Naive thymus-derived CD8-positive, alpha-beta T cell (primary cell): ENCODE measurements at regions not wholly inside any gene's neighbourhood (a gene's known extent, or its start where the extent isn't known, plus 50 kb on each side); places are given as distances from the start of the nearest gene placed in this dataset.
"Not testable (repeated sequence)": the region's sequence is repeated elsewhere in the genome, so short reads cannot be mapped to it uniquely, and the experiment has no call there.

Experiments used
- ATAC-seq, 2 donors: fragments of 150-1000 bp; cut with Tn5 transposase in 1 of 2; sonication (Bioruptor Pico), chemical (Tn5 transposase) in 1 of 2; 1 replicate in 1 of 2; 2 replicates in 1 of 2; pipeline ENCODE4 v1.10.0; 2021; ENCODE audit warnings: mild to moderate bottlenecking in 2 of 2, moderate library complexity in 2 of 2
- POLR2A ChIA-PET: fragments of 350-600 bp; sonication (Branson Sonifier 250); formaldehyde crosslinking; loops from one replicate; lab custom pipeline; 2021; ENCODE audit warnings: antibody characterized with exemption; lab: Charles Lee
- DNase-seq, 10 donors: peaks; one replicate each; pipeline versions ENCODE4 v3.0.0 to v3.0.0-alpha.2; 2020 to 2022
- H3K27ac Mint-ChIP-seq, 10 donors: one replicate each; pipeline ENCODE4 v1.8.0; 2020 to 2022; ENCODE audit warnings: mild to moderate bottlenecking in 10 of 10, mixed read lengths in 10 of 10, moderate library complexity in 4 of 10, inconsistent platforms in 1 of 10
- H3K27me3 Mint-ChIP-seq, 5 donors: one replicate each; pipeline ENCODE4 v1.8.0; 2021 to 2022; ENCODE audit warnings: mixed read lengths in 5 of 5
- H3K36me3 Mint-ChIP-seq, 3 donors: one replicate each; pipeline ENCODE4 v1.8.0; 2020 to 2022; ENCODE audit warnings: mixed read lengths in 3 of 3, mild to moderate bottlenecking in 2 of 3, inconsistent platforms in 1 of 3
- H3K4me1 Mint-ChIP-seq, 4 donors: one replicate each; pipeline ENCODE4 v1.8.0; 2021 to 2022; ENCODE audit warnings: mixed read lengths in 4 of 4
- H3K4me3 Mint-ChIP-seq, 10 donors: one replicate each; pipeline ENCODE4 v1.8.0; 2020 to 2022; ENCODE audit warnings: mild to moderate bottlenecking in 10 of 10, mixed read lengths in 10 of 10, moderate library complexity in 6 of 10, inconsistent platforms in 1 of 10
- H3K9me3 Mint-ChIP-seq, 9 donors: one replicate each; pipeline ENCODE4 v1.8.0; 2020 to 2022; ENCODE audit warnings: mixed read lengths in 9 of 9, mild to moderate bottlenecking in 3 of 9, inconsistent platforms in 1 of 9, moderate library complexity in 1 of 9

- H3K27ac Mint-ChIP-seq, H3K36me3 Mint-ChIP-seq, DNase-seq, H3K27me3 Mint-ChIP-seq, ATAC-seq, H3K4me1 Mint-ChIP-seq, H3K9me3 Mint-ChIP-seq, POLR2A ChIA-PET, H3K4me3 Mint-ChIP-seq: not testable (repeated sequence)
These were observed 302.1 kb downstream of the PCDH11X start for GRCh38 chrX:92081250-92081649.

- H3K4me1 Mint-ChIP-seq, ATAC-seq, H3K36me3 Mint-ChIP-seq, H3K9me3 Mint-ChIP-seq, POLR2A ChIA-PET, DNase-seq, H3K27me3 Mint-ChIP-seq, H3K4me3 Mint-ChIP-seq, H3K27ac Mint-ChIP-seq: not testable (repeated sequence)
These were observed 311.6 kb downstream of the PCDH11X start for GRCh38 chrX:92090756-92091155.

GRCh38 chrX:92098136-92098535 lies 319.0 kb downstream of the PCDH11X start:
- H3K27ac Mint-ChIP-seq, H3K27me3 Mint-ChIP-seq, H3K4me1 Mint-ChIP-seq, H3K36me3 Mint-ChIP-seq, ATAC-seq, POLR2A ChIA-PET, DNase-seq, H3K4me3 Mint-ChIP-seq: not testable (repeated sequence)
- H3K9me3 Mint-ChIP-seq, result peaks cover 0 to 11% (median 0%) of the 10 kb centered on the region in 9 donors

- DNase-seq, H3K4me1 Mint-ChIP-seq, H3K27me3 Mint-ChIP-seq, H3K27ac Mint-ChIP-seq, H3K4me3 Mint-ChIP-seq, POLR2A ChIA-PET, ATAC-seq, H3K36me3 Mint-ChIP-seq: not testable (repeated sequence)
- peaks cover 0 to 30% (median 3%) of the 10 kb centered on the region in 9 donors for H3K9me3 Mint-ChIP-seq
These were observed 320.9 kb downstream of the PCDH11X start for GRCh38 chrX:92100095-92100494.

- H3K9me3 Mint-ChIP-seq, result peaks cover 0 to 30% (median 3%) of the 10 kb centered on the region in 9 donors
- H3K4me1 Mint-ChIP-seq, H3K27ac Mint-ChIP-seq, DNase-seq, ATAC-seq, H3K4me3 Mint-ChIP-seq, H3K27me3 Mint-ChIP-seq, POLR2A ChIA-PET, H3K36me3 Mint-ChIP-seq: not testable (repeated sequence)
These were observed 326.5 kb downstream of the PCDH11X start for GRCh38 chrX:92105693-92106092.

GRCh38 chrX:92106671-92107070 lies 327.5 kb downstream of the PCDH11X start:
- DNase-seq, POLR2A ChIA-PET, H3K27ac Mint-ChIP-seq, H3K4me3 Mint-ChIP-seq, H3K27me3 Mint-ChIP-seq, ATAC-seq, H3K4me1 Mint-ChIP-seq, H3K36me3 Mint-ChIP-seq: not testable (repeated sequence)
- H3K9me3 Mint-ChIP-seq, result peaks cover 0 to 30% (median 3%) of the 10 kb centered on the region in 9 donors

- POLR2A ChIA-PET, H3K27ac Mint-ChIP-seq, H3K4me1 Mint-ChIP-seq, H3K4me3 Mint-ChIP-seq, ATAC-seq, H3K27me3 Mint-ChIP-seq, DNase-seq, H3K36me3 Mint-ChIP-seq: not testable (repeated sequence)
- H3K9me3 Mint-ChIP-seq, result peaks cover 0 to 11% (median 0%) of the 10 kb centered on the region in 9 donors
These were observed 331.3 kb downstream of the PCDH11X start for GRCh38 chrX:92110410-92110911.

- ATAC-seq, H3K27me3 Mint-ChIP-seq, POLR2A ChIA-PET, H3K4me1 Mint-ChIP-seq, H3K27ac Mint-ChIP-seq, DNase-seq, H3K36me3 Mint-ChIP-seq, H3K4me3 Mint-ChIP-seq: not testable (repeated sequence)
- peaks cover 0 to 11% (median 0%) of the 10 kb centered on the region in 9 donors for H3K9me3 Mint-ChIP-seq
These were observed 338.5 kb downstream of the PCDH11X start for GRCh38 chrX:92117701-92118100.

GRCh38 chrX:92163035-92163434 lies 383.9 kb downstream of the PCDH11X start:
- not testable (repeated sequence) for H3K27me3 Mint-ChIP-seq, H3K4me1 Mint-ChIP-seq

GRCh38 chrX:92209936-92210335 lies 430.8 kb downstream of the PCDH11X start:
- Mint-ChIP-seq H3K9me3 (peaks cover 0 to 18% (median 0%) of the 10 kb centered on the region in 9 donors), H3K4me3 (no peak overlapping the region), H3K27me3 (no peaks in the 10 kb centered on the region), H3K36me3 (peaks cover 0 to 12% (median 0%) of the 10 kb centered on the region in 3 donors), H3K27ac (no peak overlapping the region), H3K4me1 (no peaks in the 10 kb centered on the region)
- ATAC-seq (no peak), DNase-seq (no peak)
- POLR2A ChIA-PET, result no interaction called here

More at GRCh38 chrX:92163035-92163434, 383.9 kb downstream of the PCDH11X start:
- DNase-seq, H3K27ac Mint-ChIP-seq, H3K4me3 Mint-ChIP-seq, H3K9me3 Mint-ChIP-seq, POLR2A ChIA-PET, H3K36me3 Mint-ChIP-seq, ATAC-seq: not testable (repeated sequence)

GRCh38 chrX:92213786-92214185 lies 434.6 kb downstream of the PCDH11X start:
- H3K4me1 Mint-ChIP-seq, result no peaks in the 10 kb centered on the region
- ATAC-seq (no peak), DNase-seq (no peak)
- POLR2A ChIA-PET, result no interaction called here
- H3K27me3 Mint-ChIP-seq, result no peaks in the 10 kb centered on the region
- H3K9me3 Mint-ChIP-seq, result peaks cover 0 to 19% (median 0%) of the 10 kb centered on the region in 9 donors
- no peak overlapping the region for H3K4me3 Mint-ChIP-seq
- no peak overlapping the region for H3K27ac Mint-ChIP-seq
- H3K36me3 Mint-ChIP-seq, result peaks cover 0 to 12% (median 0%) of the 10 kb centered on the region in 3 donors

- Mint-ChIP-seq H3K9me3 (peaks cover 0 to 19% (median 0%) of the 10 kb centered on the region in 9 donors), H3K36me3 (peaks cover 0 to 12% (median 0%) of the 10 kb centered on the region in 3 donors)
- H3K27ac Mint-ChIP-seq, POLR2A ChIA-PET, ATAC-seq, H3K4me3 Mint-ChIP-seq, H3K27me3 Mint-ChIP-seq, H3K4me1 Mint-ChIP-seq, DNase-seq: not testable (repeated sequence)
These were observed 435.8 kb downstream of the PCDH11X start for GRCh38 chrX:92215011-92215410.

- POLR2A ChIA-PET, result no interaction called here
- Mint-ChIP-seq H3K4me1 (no peaks in the 10 kb centered on the region), H3K27me3 (no peaks in the 10 kb centered on the region), H3K27ac (no peak overlapping the region), H3K4me3 (no peak overlapping the region), H3K9me3 (peaks cover 0 to 6% (median 2%) of the 10 kb centered on the region in 9 donors), H3K36me3 (no peaks in the 10 kb centered on the region)
- no peak for DNase-seq
- ATAC-seq, result no peak
These were observed 445.2 kb downstream of the PCDH11X start for GRCh38 chrX:92224406-92224805.

- peaks cover 0 to 4% (median 0%) of the 10 kb centered on the region in 9 donors for H3K9me3 Mint-ChIP-seq
These were observed 451.5 kb downstream of the PCDH11X start for GRCh38 chrX:92230628-92231027.

More at GRCh38 chrX:92230628-92231027, 451.5 kb downstream of the PCDH11X start:
- POLR2A ChIA-PET, result no interaction called here
- Mint-ChIP-seq H3K27me3 (no peaks in the 10 kb centered on the region), H3K4me1 (no peaks in the 10 kb centered on the region), H3K4me3 (no peak overlapping the region), H3K36me3 (no peaks in the 10 kb centered on the region), H3K27ac (no peak overlapping the region)
- DNase-seq (no peak), ATAC-seq (no peak)
